Activated CD4-positive, alpha-beta memory T cell treated with anti-CD3 and anti-CD28 coated beads, Interleukin-2, amount 10 ng/mL, durations not matched to agents 7 days and 5 days (primary cell): ENCODE measurements at regions not wholly inside any gene's neighbourhood (a gene's known extent, or its start where the extent isn't known, plus 50 kb on each side); places are given as distances from the start of the nearest gene placed in this dataset.
"Not testable (repeated sequence)": the region's sequence is repeated elsewhere in the genome, so short reads cannot be mapped to it uniquely, and the experiment has no call there.

ENCODE experiments used
- CTCF ChIA-PET: fragments of 350-600 bp; sonication (Branson Sonifier 250); formaldehyde crosslinking; loops from one replicate; lab custom pipeline; 2021; ENCODE audit warnings: antibody characterized with exemption, inconsistent platforms; lab: Charles Lee
- POLR2A ChIA-PET: fragments of 350-600 bp; sonication (Branson Sonifier 250); formaldehyde crosslinking; loops from one replicate; lab custom pipeline; 2021; ENCODE audit warnings: antibody characterized with exemption; lab: Charles Lee
- DNase-seq: peaks from one replicate; pipeline ENCODE4 v3.0.0-alpha.2; 2020
- H3K27ac Mint-ChIP-seq: one replicate; pipeline ENCODE4 v1.8.0; 2021; ENCODE audit warnings: mild to moderate bottlenecking, mixed read lengths
- H3K27me3 Mint-ChIP-seq: one replicate; pipeline ENCODE4 v1.8.0; 2021; ENCODE audit warnings: mixed read lengths
- H3K36me3 Mint-ChIP-seq: one replicate; pipeline ENCODE4 v1.8.0; 2021; ENCODE audit warnings: low read depth, mixed read lengths
- H3K4me1 Mint-ChIP-seq: one replicate; pipeline ENCODE4 v1.8.0; 2021; ENCODE audit warnings: mixed read lengths
- H3K4me3 Mint-ChIP-seq: one replicate; pipeline ENCODE4 v1.8.0; 2021; ENCODE audit warnings: mild to moderate bottlenecking, mixed read lengths
- H3K9me3 Mint-ChIP-seq: one replicate; pipeline ENCODE4 v1.8.0; 2021; ENCODE audit warnings: mixed read lengths

DNA sequence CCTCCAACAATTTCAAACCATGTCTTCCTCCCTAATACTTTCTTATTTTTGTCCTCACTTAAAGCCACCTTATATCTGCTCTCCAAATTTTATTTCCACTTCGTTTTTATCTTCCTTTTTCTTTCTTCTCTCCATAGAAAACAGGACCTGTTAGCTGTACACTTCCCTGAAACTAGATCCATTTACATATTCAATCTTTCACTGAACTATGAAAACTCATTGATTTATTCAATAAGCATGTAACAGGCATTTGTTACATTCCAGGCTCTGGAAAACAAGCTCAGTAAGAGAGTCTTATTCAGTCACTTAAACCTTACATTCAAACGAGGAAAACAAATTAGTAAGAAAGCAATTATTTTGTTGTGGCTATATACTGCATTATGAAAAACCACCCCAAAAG, 1225.3 kb downstream of the SUCLG1 start:
- Mint-ChIP-seq H3K4me1 (no peaks in the 10 kb centered on the region), H3K9me3 (no peaks in the 10 kb centered on the region), H3K27ac (no peak overlapping the region), H3K27me3 (no peaks in the 10 kb centered on the region), H3K36me3 (no peaks in the 10 kb centered on the region), H3K4me3 (no peak overlapping the region)
- POLR2A ChIA-PET, result no interaction called here
- DNase-seq, result no peak
- CTCF ChIA-PET, result no interaction called here

DNA sequence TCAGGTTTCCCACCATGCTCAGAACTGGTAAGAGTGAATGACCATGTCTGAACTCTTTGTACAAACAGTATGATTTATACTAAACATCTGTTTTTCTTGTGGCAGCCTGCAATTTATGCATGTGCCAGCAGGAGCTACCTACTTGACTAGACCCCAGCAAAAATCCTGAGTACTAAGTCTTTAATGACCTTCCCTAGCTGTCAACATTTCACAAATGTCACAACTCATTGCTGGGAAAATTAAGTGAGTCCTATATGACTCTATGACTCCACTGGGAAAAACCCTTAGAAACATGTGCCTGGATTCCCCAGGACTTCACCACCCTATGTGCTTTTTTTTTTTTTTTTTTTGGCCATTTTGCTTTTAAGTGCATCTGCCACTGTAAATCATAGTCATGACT, 1225.8 kb downstream of the SUCLG1 start:
- no peaks in the 10 kb centered on the region for H3K27me3 Mint-ChIP-seq
- POLR2A ChIA-PET, result no interaction called here
- no peaks in the 10 kb centered on the region for H3K4me1 Mint-ChIP-seq
- H3K9me3 Mint-ChIP-seq, result no peaks in the 10 kb centered on the region
- CTCF ChIA-PET, result no interaction called here
- DNase-seq, result no peak
- no peaks in the 10 kb centered on the region for H3K36me3 Mint-ChIP-seq
- no peak overlapping the region for H3K4me3 Mint-ChIP-seq
- H3K27ac Mint-ChIP-seq, result no peak overlapping the region

DNA sequence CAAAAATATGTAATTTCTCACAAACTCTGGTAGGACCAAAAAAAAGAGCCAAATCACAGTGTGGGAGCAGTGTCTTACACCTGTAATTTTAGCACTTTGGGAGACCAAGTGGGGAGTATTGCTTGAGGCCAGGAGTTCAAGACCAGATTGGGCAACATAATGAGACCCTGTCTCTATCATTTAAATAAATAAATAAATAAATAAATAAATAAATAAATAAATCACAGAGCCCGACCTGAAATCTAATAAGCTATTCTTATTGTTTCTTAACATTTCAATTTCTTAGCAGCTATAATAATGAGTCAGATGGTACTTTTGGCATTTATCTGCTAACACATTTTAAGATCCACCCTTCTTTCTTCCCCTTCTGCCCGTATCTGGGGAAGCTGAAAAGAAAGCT, 1229.6 kb downstream of the SUCLG1 start:
- ChIA-PET POLR2A (no interaction called here), CTCF (no interaction called here)
- Mint-ChIP-seq H3K9me3 (no peaks in the 10 kb centered on the region), H3K4me3 (no peak overlapping the region), H3K4me1 (no peaks in the 10 kb centered on the region), H3K27ac (no peak overlapping the region), H3K27me3 (no peaks in the 10 kb centered on the region), H3K36me3 (no peaks in the 10 kb centered on the region)
- no peak for DNase-seq

DNA sequence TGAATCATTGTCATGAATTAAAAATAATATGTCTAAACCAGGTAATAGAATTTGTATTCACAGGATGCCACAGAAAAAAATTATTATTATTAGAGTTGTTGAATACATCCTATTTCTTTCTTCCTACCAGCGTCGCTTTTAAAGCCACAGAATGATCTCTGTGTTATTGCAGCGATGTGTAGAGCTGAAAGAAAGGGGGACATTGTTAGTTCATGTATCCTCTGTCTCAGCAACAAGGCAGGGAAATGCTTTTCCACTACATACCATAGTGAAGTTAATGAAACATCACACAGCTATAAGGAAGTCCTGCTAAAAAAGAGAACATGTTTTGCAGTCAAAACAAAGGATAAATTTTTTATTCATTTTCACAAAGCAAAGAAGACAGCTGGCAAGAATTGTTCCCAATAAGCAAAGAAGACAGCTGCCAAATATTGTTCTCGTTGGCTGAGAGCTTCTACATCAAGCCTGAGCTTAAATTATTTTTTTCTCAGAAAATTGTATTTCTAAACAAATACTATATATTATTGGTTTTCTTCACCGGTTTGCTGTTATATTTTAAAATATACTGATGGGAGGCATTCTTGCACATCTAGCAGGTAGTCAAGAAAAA, 1234.4 kb downstream of the SUCLG1 start:
- DNase-seq, result no peak
- Mint-ChIP-seq H3K36me3 (no peaks in the 10 kb centered on the region), H3K27ac (no peak overlapping the region), H3K9me3 (no peaks in the 10 kb centered on the region), H3K4me3 (no peak overlapping the region), H3K4me1 (no peaks in the 10 kb centered on the region), H3K27me3 (no peaks in the 10 kb centered on the region)
- ChIA-PET CTCF (no interaction called here), POLR2A (no interaction called here)

GRCh38 chr2:83221258-83221657, 1237.8 kb downstream of the SUCLG1 start:
- Mint-ChIP-seq H3K27ac (no peak overlapping the region), H3K36me3 (no peaks in the 10 kb centered on the region), H3K27me3 (no peaks in the 10 kb centered on the region), H3K4me1 (no peaks in the 10 kb centered on the region), H3K4me3 (no peak overlapping the region), H3K9me3 (peaks cover 2% of the 10 kb centered on the region)
- CTCF ChIA-PET, result no interaction called here
- POLR2A ChIA-PET, result no interaction called here
- no peak for DNase-seq

DNA sequence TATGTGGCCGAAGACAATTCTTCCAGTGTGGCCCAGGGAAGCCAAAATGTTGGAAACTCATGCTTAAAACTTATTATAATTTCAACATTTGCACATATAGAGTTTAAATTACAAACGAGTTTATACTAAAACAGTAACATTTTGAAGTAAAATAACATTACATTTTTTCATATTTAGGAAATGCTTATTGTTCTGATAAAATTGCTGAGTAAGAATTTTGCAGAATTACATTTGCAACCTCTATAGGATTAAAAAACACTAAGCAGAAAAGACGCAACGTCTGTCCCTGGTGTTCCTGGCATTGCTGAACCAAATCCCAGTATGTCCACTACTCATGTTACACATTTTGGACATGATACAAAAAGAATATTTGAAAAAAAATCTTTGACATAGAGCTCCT, 1241.2 kb downstream of the SUCLG1 start:
- ChIA-PET POLR2A (no interaction called here), CTCF (no interaction called here)
- no peaks in the 10 kb centered on the region for H3K4me1 Mint-ChIP-seq
- no peak overlapping the region for H3K4me3 Mint-ChIP-seq
- H3K36me3 Mint-ChIP-seq, result no peaks in the 10 kb centered on the region
- H3K9me3 Mint-ChIP-seq, result peaks cover 11% of the 10 kb centered on the region
- H3K27ac Mint-ChIP-seq, result no peak overlapping the region
- DNase-seq, result no peak
- no peaks in the 10 kb centered on the region for H3K27me3 Mint-ChIP-seq

- H3K4me1 Mint-ChIP-seq, result no peaks in the 10 kb centered on the region
- H3K27ac Mint-ChIP-seq, result no peak overlapping the region
- no peaks in the 10 kb centered on the region for H3K9me3 Mint-ChIP-seq
- DNase-seq, result no peak
- no peaks in the 10 kb centered on the region for H3K36me3 Mint-ChIP-seq
- CTCF ChIA-PET, result no interaction called here
- POLR2A ChIA-PET, result no interaction called here
- H3K4me3 Mint-ChIP-seq, result no peak overlapping the region
- no peaks in the 10 kb centered on the region for H3K27me3 Mint-ChIP-seq
These were observed 1262.9 kb downstream of the SUCLG1 start for GRCh38 chr2:83196225-83196624.

- Mint-ChIP-seq H3K4me1 (no peaks in the 10 kb centered on the region), H3K36me3 (no peaks in the 10 kb centered on the region), H3K4me3 (no peak overlapping the region), H3K27me3 (no peaks in the 10 kb centered on the region), H3K27ac (no peak overlapping the region), H3K9me3 (no peaks in the 10 kb centered on the region)
- POLR2A ChIA-PET, result no interaction called here
- CTCF ChIA-PET, result no interaction called here
- DNase-seq, result no peak
These were observed 1267.8 kb downstream of the SUCLG1 start for GRCh38 chr2:83191316-83191715.

- H3K4me3 Mint-ChIP-seq, result no peak overlapping the region
- POLR2A ChIA-PET, result no interaction called here
- H3K27me3 Mint-ChIP-seq, result no peaks in the 10 kb centered on the region
- H3K9me3 Mint-ChIP-seq, result peaks cover 3% of the 10 kb centered on the region
- no peaks in the 10 kb centered on the region for H3K4me1 Mint-ChIP-seq
- H3K27ac Mint-ChIP-seq, result no peak overlapping the region
- CTCF ChIA-PET, result no interaction called here
- DNase-seq, result no peak
- no peaks in the 10 kb centered on the region for H3K36me3 Mint-ChIP-seq
These were observed 1272.8 kb downstream of the SUCLG1 start for GRCh38 chr2:83186105-83186760.

GRCh38 chr2:83180862-83181530, 1278.1 kb downstream of the SUCLG1 start:
- H3K27me3 Mint-ChIP-seq, DNase-seq, H3K36me3 Mint-ChIP-seq, H3K27ac Mint-ChIP-seq, H3K4me1 Mint-ChIP-seq, CTCF ChIA-PET, POLR2A ChIA-PET, H3K9me3 Mint-ChIP-seq, H3K4me3 Mint-ChIP-seq: not testable (repeated sequence)

DNA sequence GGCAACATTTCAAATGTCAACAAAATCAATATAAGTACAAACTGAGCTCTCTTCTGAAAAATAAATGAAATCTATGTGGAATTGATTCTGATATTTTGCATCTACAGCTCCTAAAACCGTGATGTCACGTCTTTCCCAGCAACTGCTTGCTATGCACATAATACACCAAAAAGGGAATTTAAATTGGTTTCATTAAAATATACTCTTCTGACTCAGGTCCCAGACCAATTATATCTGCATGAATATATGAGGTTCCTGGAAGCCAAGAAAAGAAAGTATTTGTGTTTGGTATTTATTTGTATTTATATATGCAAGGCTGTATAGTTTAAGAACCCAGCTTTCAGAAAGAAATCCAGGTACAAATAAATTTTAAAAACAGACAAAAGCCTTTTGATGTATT, 1282.5 kb downstream of the SUCLG1 start:
- no peak for DNase-seq
- CTCF ChIA-PET, result no interaction called here
- H3K36me3 Mint-ChIP-seq, result no peaks in the 10 kb centered on the region

DNA sequence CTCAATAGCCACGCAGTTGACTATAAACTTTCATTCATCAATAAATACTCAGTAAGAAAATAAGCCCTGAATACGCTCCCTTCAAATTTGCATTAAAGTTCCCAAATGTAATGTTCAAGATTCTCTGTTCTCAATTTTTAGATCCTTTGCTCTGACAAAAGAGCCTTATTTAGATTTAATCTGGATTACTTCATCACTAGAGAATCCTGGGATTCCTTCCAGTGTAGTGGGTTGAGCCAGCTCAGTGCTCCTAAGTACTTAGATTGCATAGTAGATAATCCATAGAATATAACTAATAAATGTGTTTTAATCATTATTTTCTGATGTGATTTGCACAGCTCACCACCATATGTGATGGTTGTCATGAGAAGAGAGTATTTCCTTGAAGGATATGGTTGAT, 1286.2 kb downstream of the SUCLG1 start:
- Mint-ChIP-seq H3K27me3 (no peaks in the 10 kb centered on the region), H3K4me1 (no peaks in the 10 kb centered on the region), H3K36me3 (no peaks in the 10 kb centered on the region), H3K9me3 (no peaks in the 10 kb centered on the region), H3K4me3 (no peak overlapping the region), H3K27ac (no peak overlapping the region)
- DNase-seq, result no peak
- ChIA-PET POLR2A (no interaction called here), CTCF (no interaction called here)

More for the DNA sequence above, 1282.5 kb downstream of the SUCLG1 start:
- H3K4me1 Mint-ChIP-seq, result no peaks in the 10 kb centered on the region
- H3K27ac Mint-ChIP-seq, result no peak overlapping the region
- no peaks in the 10 kb centered on the region for H3K9me3 Mint-ChIP-seq
- no peak overlapping the region for H3K4me3 Mint-ChIP-seq
- POLR2A ChIA-PET, result no interaction called here
- H3K27me3 Mint-ChIP-seq, result no peaks in the 10 kb centered on the region

GRCh38 chr2:83168377-83168776, 1290.7 kb downstream of the SUCLG1 start:
- DNase-seq, result no peak
- Mint-ChIP-seq H3K4me1 (no peaks in the 10 kb centered on the region), H3K36me3 (no peaks in the 10 kb centered on the region), H3K4me3 (no peak overlapping the region), H3K9me3 (peaks cover 5% of the 10 kb centered on the region), H3K27me3 (no peaks in the 10 kb centered on the region), H3K27ac (no peak overlapping the region)
- CTCF ChIA-PET, result no interaction called here
- POLR2A ChIA-PET, result no interaction called here

- DNase-seq, result no peak
- Mint-ChIP-seq H3K4me3 (no peak overlapping the region), H3K36me3 (no peaks in the 10 kb centered on the region), H3K27me3 (no peaks in the 10 kb centered on the region), H3K4me1 (no peaks in the 10 kb centered on the region), H3K9me3 (peaks cover 8% of the 10 kb centered on the region), H3K27ac (no peak overlapping the region)
- POLR2A ChIA-PET, result no interaction called here
- CTCF ChIA-PET, result no interaction called here
These were observed 1296.7 kb downstream of the SUCLG1 start for GRCh38 chr2:83162421-83162820.
